ENCODE measurements at regions not wholly inside any gene's neighbourhood (a gene's known extent, or its start where the extent isn't known, plus 50 kb on each side); places are given as distances from the start of the nearest gene placed in this dataset.

DNA sequence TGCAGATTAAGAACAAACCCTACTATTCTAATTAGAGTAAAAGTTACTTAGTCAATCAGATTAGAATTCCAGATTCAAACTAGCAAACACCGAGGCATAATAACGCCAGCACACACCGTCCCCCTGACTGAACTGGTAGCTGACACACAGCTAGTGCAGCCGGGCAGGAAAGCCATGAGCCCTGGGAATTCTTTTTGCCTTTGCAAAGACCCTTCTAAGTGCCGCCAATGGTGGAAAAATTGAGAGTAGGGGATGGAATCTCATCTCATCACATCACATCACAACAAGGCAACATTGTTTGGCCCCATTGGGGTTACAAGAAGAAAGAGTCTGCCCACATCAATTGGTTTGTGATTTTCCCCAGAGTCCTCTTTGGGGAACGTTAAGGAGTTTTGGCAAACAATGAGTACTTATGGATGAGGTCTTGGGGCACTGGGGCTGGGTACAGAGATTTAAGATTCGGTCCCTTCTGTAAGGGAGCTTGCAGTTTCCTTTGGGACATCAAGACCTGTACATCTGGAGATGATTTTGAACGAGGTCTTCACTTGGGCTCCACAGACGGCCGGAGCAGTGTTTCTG lies 120.4 kb upstream of the MEF2A start:
- TF ChIP-seq, protein P1, sequence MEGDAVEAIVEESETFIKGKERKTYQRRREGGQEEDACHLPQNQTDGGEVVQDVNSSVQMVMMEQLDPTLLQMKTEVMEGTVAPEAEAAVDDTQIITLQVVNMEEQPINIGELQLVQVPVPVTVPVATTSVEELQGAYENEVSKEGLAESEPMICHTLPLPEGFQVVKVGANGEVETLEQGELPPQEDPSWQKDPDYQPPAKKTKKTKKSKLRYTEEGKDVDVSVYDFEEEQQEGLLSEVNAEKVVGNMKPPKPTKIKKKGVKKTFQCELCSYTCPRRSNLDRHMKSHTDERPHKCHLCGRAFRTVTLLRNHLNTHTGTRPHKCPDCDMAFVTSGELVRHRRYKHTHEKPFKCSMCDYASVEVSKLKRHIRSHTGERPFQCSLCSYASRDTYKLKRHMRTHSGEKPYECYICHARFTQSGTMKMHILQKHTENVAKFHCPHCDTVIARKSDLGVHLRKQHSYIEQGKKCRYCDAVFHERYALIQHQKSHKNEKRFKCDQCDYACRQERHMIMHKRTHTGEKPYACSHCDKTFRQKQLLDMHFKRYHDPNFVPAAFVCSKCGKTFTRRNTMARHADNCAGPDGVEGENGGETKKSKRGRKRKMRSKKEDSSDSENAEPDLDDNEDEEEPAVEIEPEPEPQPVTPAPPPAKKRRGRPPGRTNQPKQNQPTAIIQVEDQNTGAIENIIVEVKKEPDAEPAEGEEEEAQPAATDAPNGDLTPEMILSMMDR (IDR thresholded peaks at IDR 0.05), result no peak
- no peak for TF ChIP-seq POLR2AphosphoS5 (IDR thresholded peaks at IDR 0.05)
